ENCODE measurements at regions not wholly inside any gene's neighbourhood (a gene's known extent, or its start where the extent isn't known, plus 50 kb on each side); places are given as distances from the start of the nearest gene placed in this dataset.

- H3K79me2 ChIP-seq (ENCODE audit: insufficient read depth, low read depth), result no peaks in the 10 kb centered on the region
- H4K20me1 ChIP-seq (ENCODE audit: insufficient read depth), result no peaks in the 10 kb centered on the region
- H3K4me2 ChIP-seq, result no peak overlapping the region
- no peaks in the 10 kb centered on the region for H3K36me3 ChIP-seq (ENCODE audit: insufficient read depth)
- no peak overlapping the region for H3K9ac ChIP-seq
- no peak overlapping the region for H2AFZ ChIP-seq (ENCODE audit: low read depth)
- H3K4me3 ChIP-seq (IDR thresholded peaks at IDR 0.05; ENCODE audit: insufficient read depth, low read depth, low read length), result no peak overlapping the region
- H3K27ac ChIP-seq, result no peak overlapping the region
- no peak for TF ChIP-seq CTCF (conservative IDR thresholded peaks at IDR 0.05; ENCODE audit: low read depth, low read length)
- peaks cover 11% of the 10 kb centered on the region for H3K27me3 ChIP-seq (ENCODE audit: insufficient read depth, low read depth)
- no peaks in the 10 kb centered on the region for H3K4me1 ChIP-seq (ENCODE audit: low read depth, poor library complexity, severe bottlenecking)
Observed at GRCh38 chr1:37325509-37326437, 148.6 kb upstream of the ZC3H12A start.

DNA sequence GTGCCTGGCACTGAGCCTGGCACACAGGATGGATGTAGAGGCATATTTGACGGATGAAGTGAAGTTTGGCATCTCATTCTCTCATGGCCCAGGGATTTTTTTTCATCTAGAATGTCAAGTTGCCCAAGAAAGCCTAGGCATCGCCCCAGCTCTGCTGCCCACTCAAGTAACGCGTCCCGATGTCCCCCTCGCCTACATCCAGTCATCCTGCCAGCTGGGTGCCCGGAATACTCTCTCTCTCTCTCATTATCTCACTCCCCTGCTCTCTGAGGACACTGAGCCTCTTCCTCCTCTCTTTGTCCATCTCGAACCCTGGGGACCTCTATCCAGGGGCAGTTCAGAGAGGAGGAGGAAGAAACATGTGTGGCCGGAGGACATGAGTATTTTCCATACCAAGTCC lies 142.3 kb upstream of the ZC3H12A start:
- H3K36me3 ChIP-seq (ENCODE audit: insufficient read depth), result no peaks in the 10 kb centered on the region
- H3K4me2 ChIP-seq, result no peak overlapping the region
- no peaks in the 10 kb centered on the region for H4K20me1 ChIP-seq (ENCODE audit: insufficient read depth)
- H3K4me1 ChIP-seq (ENCODE audit: low read depth, poor library complexity, severe bottlenecking), result no peaks in the 10 kb centered on the region
- H3K27me3 ChIP-seq (ENCODE audit: insufficient read depth, low read depth), result peaks cover 41% of the 10 kb centered on the region
- no peak overlapping the region for H3K9ac ChIP-seq
- no peak overlapping the region for H3K4me3 ChIP-seq (IDR thresholded peaks at IDR 0.05; ENCODE audit: insufficient read depth, low read depth, low read length)
- H3K27ac ChIP-seq, result no peak overlapping the region
- no peaks in the 10 kb centered on the region for H3K79me2 ChIP-seq (ENCODE audit: insufficient read depth, low read depth)
- no peak overlapping the region for H2AFZ ChIP-seq (ENCODE audit: low read depth)
- no peak for TF ChIP-seq CTCF (conservative IDR thresholded peaks at IDR 0.05; ENCODE audit: low read depth, low read length)

- H4K20me1 ChIP-seq (ENCODE audit: insufficient read depth), result no peaks in the 10 kb centered on the region
- peaks cover 17% of the 10 kb centered on the region; the same call in 1 of the 2 replicates for H3K27me3 ChIP-seq (ENCODE audit: insufficient read depth, low read depth)
- no peak overlapping the region for H2AFZ ChIP-seq (ENCODE audit: low read depth)
- H3K27ac ChIP-seq, result no peak overlapping the region
- H3K79me2 ChIP-seq (ENCODE audit: insufficient read depth, low read depth), result no peaks in the 10 kb centered on the region
- no peaks in the 10 kb centered on the region for H3K4me1 ChIP-seq (ENCODE audit: low read depth, poor library complexity, severe bottlenecking)
- H3K36me3 ChIP-seq (ENCODE audit: insufficient read depth), result no peaks in the 10 kb centered on the region
- no peak overlapping the region for H3K4me2 ChIP-seq
- TF ChIP-seq CTCF (conservative IDR thresholded peaks at IDR 0.05; ENCODE audit: low read depth, low read length), result no peak
- no peak overlapping the region for H3K4me3 ChIP-seq (IDR thresholded peaks at IDR 0.05; ENCODE audit: insufficient read depth, low read depth, low read length)
- no peak overlapping the region for H3K9ac ChIP-seq
Observed at GRCh38 chr1:37338658-37339057, 135.7 kb upstream of the ZC3H12A start.

GRCh38 chr1:37342736-37343135 lies 131.6 kb upstream of the ZC3H12A start:
- Histone ChIP-seq H3K27ac (no peak overlapping the region), H3K9ac (no peak overlapping the region), H3K4me1 (ENCODE audit: low read depth, poor library complexity, severe bottlenecking) (no peaks in the 10 kb centered on the region), H3K79me2 (ENCODE audit: insufficient read depth, low read depth) (no peaks in the 10 kb centered on the region), H3K4me3 (IDR thresholded peaks at IDR 0.05; ENCODE audit: insufficient read depth, low read depth, low read length) (no peak overlapping the region), H3K4me2 (no peak overlapping the region), H4K20me1 (ENCODE audit: insufficient read depth) (no peaks in the 10 kb centered on the region), H3K27me3 (ENCODE audit: insufficient read depth, low read depth) (peaks cover 10% of the 10 kb centered on the region; the same call in 1 of the 2 replicates), H2AFZ (ENCODE audit: low read depth) (no peak overlapping the region), H3K36me3 (ENCODE audit: insufficient read depth) (no peaks in the 10 kb centered on the region)
- 0 out of 2 replicates have a peak, but pooled peaks have one; percentile 21 for TF ChIP-seq CTCF (conservative IDR thresholded peaks at IDR 0.05; ENCODE audit: low read depth, low read length)
